HG02571 (cell line): ENCODE measurements at regions not wholly inside any gene's neighbourhood (a gene's known extent, or its start where the extent isn't known, plus 50 kb on each side); places are given as distances from the start of the nearest gene placed in this dataset.
"Not testable (repeated sequence)": the region's sequence is repeated elsewhere in the genome, so short reads cannot be mapped to it uniquely, and the experiment has no call there.

Experiments
- ATAC-seq: cut with Tn5 transposase; IDR thresholded peaks from one replicate; pipeline ENCODE4 v1.9.1; 2021; ENCODE audit warnings: mild to moderate bottlenecking, moderate library complexity; ENCODE audit not compliant: unreplicated experiment

DNA sequence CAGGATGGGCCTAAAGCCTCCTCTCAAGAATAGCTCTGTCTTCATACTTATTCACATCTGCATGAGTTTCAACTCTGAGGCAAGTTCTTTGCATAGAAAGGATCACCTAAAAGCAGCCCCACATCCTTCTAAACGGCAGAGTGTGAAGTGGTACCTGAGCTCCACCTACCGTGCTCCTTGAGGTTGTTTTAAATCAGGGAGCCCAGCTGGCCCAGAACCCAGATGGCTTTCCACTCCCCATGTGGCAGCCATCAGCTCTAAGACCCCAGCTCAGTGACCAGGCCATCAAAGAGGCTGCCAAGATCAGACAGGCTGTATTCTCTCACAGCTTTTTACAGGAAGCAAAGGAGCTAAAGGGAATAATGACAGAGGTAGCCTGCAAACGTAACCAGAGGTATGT is 299.3 kb downstream of the RASEF start:
- ATAC-seq: no peak

DNA sequence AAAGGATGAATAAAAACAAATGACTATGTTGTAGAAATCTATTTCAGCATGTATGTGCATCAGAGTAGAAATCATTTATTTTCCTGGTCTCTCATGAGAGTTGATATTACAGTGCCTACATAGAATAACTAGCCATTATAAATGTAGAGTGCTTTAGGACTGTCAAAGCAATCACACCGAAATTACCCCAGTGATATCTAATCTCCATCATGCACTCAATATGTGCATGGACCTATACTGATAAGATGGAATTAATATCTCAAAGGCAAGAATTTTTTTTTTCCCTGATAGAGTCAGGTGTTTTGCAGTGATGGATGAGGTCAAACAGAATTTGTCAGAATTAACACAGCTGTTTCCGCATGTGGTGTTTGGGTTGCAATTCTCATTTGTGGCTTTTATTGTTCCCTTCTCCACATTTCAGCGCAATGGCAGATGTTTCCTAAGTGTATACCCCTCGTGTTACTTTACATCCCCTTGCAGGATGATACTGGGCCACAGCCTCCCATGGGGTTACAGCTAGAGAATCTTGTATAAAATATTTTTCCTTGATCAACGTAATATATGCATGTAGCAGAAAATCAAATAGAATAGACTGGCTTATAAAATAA is 298.8 kb downstream of the RASEF start:
- no peak for ATAC-seq

DNA sequence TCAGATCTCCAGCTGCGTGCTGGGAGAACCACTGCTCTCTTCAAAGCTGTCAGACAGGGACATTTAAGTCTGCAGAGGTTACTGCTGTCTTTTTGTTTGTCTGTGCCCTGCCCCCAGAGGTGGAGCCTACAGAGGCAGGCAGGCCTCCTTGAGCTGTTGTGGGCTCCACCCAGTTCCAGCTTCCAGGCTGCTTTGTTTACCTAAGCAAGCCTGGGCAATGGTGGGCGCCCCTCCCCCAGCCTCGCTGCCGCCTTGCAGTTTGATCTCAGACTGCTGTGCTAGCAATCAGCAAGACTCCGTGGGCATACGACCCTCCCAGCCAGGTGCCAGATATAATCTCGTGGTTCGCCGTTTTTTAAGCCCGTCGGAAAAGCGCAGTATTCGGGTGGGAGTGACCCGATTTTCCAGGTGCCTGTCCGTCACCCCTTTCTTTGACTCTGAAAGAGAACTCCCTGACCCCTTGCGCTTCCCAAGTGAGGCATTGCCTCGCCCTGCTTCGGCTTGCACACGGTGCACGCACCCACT is 288.2 kb downstream of the RASEF start:
- ATAC-seq: not testable (repeated sequence)

DNA sequence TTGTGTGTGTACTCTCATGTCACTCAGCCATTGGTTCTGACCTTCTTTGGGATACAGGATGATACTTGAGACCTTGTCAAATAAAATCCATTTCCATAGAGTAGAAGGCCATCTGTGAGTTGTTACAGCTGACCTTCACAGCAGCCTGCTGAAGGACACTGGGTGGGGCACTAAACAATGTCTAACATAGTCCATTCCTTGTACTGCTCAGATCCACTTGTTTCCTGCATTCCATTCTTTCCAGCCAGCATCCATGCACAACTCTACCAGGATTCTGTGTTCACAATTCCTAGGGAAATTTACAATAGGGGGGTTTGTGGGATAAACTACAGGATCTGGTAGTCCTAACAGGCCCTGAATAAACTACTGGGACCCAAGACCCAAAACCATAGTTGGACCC is 286.4 kb downstream of the RASEF start:
- ATAC-seq: no peak

DNA sequence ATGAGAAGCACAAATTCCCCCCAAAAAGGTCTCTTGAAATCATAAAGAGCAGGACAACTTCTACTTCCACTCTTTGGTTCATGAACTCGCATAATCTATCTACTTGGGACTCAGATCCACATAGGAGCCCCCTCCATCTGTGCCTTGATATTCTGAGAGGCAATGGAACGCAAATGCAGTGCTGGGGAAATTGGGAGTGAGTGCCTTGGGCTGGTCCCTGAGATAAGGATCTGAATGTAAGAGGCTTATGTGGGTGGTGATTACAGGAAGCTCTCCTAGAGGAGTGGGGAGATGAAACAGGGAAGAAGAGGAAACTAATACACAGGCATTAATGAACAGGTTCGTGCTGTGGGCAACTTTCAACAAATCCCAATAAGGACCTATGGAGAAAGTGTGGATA is 285.6 kb downstream of the RASEF start:
- no peak for ATAC-seq

DNA sequence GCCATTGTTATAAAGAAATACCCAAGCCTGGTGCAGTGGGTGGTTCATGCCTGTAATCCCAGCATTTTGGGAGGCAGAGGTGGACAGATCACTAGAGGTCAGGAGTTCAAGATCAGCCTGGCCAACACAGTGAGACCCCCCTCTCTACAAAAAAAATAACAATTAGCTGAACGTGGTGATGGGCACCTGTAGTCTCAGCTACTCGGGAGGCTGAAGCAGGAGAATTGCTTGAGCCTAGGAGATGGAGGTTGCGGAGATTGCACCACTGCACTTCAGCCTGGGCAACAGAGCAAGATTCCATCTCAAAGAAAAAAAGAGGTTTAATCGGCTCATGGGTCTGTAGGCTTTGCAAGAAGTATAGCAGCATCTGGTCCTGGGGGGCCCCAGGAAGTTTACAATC is 284.0 kb downstream of the RASEF start:
- not testable (repeated sequence) for ATAC-seq

DNA sequence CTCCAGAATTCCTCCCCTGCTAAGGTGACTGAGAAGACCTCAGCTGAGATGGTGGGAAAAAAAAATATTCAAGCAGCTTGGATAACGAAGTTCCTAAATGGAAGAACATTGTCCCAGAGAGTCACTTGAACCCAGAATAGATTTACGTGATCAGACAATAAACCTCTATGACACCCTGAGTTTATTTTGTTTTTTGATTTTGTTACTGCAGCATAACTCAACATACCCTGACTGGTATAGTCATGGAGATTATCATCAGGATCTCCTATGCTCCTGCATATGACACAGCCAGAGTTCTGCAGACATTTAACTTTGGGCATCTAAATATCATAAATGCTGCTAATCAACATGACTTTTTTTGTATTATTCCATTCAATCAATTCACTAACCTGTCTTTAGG is 282.9 kb downstream of the RASEF start:
- no peak for ATAC-seq

DNA sequence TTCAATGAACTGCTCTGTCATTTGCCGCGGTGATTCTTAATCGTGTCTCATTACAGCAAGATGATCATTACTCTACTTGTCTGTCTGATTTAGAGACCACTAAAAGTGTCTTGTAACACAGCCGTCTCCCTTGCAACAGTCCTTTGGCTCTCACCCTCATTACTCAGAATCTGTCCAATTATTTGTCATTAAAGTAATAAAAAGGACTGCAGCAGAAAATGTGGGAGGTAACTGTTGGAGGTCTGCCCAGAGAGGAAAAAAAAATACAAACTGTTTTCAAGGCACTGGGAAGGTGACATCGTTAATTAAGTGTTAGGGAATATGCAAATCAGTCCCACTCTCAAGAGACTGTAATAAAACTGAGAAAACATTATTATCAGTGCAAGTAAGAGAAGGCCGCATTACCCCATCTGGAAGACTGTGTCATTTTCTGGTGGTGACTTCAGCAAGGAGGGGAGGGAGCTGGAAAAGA is 281.0 kb downstream of the RASEF start:
- ATAC-seq: no peak

DNA sequence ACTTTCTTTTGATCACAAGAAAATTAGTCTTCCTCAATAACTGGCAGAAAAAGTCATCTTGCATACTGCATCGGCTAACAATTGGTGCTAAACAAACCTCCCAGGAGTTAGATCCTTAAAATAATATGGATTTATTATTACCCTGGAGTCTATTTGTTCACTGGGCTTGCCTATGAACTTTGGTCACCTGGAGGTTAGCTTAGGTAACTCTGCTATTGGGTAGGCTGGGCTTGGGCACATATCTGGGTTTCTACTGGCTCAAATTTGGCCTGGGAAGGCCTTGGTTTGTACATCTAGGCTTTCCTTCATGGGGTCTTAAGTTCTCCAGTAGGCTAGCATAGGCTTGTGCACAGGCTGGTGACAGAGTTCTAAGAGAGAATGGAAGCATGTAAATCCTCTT is 279.9 kb downstream of the RASEF start:
- no peak for ATAC-seq

DNA sequence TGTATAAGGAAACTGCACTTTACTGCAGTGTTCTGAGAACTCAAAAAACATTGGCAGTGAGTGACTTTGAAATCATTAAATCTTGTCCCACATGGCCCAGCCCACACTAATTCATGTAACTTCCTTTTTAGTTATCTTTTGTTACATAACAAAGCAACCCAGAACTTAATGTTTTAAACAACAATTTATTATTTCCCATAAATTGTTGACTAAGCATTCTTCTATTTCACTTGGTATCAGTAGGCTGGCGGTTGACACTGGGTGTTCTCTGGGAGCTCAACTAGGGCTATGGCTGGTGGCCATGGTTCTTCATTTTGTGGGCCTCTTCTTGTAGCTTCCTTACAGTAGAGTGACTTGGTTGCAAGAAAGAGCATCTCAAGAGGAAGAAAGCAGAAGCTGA is 278.4 kb downstream of the RASEF start:
- ATAC-seq: no peak

DNA sequence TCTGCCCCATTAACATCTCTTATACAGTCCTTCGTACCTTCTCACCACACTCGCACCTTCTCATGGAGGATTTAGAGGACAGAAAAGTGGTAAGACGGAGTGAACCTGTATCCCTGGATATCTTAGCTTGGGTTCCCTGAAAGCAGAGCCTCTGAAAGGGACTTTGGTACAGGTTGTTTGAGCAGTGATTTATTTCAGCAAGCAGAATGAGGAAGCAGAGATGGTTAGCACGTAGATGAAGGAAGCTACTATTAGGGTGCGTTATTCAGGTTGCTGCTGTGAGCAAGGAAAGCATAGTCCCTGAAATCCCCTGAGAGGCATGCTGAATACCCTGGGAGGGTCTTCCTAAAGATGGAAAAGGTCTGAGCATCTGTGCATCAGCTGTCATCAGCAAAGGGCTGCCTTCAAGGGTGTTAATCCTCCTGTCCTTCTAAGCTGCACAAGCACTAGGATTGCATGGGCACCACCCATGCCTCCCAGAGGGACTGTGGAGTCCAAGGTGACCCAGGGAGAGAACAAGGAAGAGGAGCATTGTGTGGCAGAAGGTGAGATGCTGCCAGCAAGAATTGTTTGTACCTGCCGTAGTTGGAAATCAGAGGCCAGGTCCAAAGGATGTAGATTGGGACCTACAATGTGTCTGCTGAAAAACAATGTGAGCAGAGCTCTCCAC is 273.7 kb downstream of the RASEF start:
- ATAC-seq: no peak

DNA sequence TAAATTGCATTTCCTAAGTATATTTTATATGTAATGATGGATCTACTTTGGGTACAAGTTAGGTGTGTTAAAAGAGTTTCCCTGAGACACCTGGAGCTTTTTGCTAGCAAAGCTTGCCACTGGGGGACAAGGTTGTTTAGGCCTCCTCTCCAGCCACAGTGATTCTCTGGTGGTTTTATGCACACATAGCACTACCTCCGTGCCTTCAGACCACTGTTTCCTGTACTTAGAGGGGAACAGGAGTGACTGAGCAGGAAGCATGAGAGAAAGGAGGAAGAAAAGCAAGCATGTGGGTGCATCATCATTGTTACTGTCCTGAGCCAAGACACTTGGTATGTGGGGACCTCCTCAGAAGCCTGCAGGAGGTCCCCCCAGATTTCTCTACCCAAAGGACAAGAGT is 272.1 kb downstream of the RASEF start:
- ATAC-seq: no peak

DNA sequence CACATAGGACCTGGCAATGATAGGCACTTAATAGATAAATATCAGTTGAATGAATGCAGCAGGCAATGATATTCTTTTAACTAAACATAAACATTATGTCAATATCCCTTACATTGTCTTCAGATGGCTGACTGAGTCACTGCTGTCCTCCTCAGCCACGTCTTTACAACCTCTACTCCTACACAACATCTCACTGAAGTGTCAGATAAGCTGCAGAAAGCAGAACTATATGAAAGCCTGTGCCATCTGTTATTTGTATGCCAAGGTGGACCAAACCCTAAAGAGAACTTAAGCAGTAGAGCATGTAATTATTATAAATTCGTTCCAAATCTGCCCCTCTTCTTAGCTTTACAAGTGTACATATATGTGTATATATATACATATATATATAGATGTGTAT is 271.2 kb downstream of the RASEF start:
- no peak for ATAC-seq

DNA sequence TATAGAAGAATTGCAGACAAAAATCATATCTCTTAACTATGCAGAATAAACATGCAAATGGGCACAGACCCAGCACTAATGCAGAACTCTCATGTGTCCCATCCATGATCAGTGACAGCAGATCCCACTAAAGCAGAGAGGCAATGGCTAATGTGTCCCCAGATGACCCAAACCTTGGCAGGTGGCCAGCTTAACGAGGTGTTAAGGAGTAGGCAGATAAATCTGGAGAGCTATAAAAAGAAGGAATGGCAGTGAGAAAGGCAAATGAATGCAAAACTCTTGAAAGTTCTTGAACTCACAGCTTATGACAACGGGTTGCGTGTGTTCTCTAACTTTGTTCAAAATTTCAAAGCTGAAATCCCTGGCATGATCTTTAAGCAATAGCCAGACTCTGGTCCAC is 265.4 kb downstream of the RASEF start:
- no peak for ATAC-seq

DNA sequence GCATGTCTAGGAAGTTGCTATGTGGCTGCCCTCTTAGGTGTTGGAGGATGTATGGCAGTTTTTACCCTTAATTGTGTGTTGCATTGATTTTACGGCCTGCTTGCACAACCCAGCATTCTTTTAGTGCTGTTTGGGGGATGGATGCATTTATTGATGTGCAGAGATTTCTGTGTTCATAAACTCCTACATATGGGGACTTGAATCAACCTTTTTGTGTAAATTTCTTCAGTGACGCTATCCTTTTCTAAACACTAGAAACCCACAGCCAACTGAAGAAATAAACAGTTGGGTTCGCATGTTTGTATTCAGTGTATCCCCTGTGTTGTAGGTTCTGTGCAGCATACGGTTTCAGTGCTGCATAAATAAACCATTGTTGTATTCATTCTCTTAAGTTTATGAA is 263.7 kb downstream of the RASEF start:
- ATAC-seq: no peak

DNA sequence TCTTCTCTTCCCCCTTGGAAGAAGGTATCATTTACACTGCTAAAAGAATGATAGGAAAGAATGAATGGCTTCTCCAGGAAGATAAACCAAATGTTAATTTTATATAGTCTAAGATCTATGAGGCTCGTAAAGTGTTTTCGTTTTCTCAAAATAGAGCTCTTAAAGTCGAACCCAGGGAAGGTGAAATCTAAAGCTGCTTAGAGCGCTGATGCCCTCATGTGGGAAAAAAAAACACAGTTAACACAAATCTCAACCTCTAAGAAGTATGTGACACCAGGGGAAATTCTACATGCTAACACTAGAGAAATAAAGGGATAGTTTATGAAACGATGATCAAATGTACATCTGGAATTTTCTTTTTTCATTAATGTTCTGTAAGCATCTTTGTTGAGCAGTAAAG is 257.9 kb downstream of the RASEF start:
- ATAC-seq: no peak

DNA sequence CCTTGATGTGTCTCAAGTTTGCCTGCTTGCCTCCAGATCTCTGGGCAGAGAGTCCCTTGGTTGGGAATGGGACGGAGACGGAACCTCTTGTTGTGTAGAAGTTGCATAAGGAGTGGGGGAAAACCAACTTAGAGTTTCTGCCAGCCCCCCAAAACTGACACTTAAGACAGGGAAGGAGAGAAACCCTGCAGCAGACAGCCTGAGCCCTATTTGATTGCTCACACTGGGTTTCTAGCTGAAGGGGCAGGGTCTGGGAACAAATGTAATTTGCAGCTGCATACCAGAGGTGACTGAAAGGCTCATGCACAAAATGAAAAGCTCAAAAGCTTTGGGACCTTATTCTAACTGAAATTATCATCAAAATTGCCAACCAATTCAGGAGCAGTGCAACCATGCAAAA is 254.5 kb downstream of the RASEF start:
- ATAC-seq: no peak

DNA sequence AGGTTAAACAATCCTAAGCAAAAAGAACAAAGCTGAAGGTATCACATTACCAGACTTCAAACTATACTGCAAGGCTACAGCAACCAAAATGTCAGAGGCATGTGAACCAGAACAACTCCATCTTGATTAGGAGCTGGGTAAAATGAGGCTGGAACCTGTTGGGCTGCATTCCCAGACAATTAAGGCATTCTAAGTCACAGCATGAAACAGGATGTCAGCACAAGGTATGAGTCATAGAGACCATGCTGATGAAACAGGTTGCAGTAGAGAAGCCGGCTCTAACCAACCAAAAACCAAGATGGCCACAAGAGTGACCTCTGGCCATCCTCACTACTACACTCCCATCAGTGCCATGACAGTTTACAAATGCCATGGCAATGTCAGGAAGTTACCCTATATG is 252.0 kb downstream of the RASEF start:
- no peak for ATAC-seq

DNA sequence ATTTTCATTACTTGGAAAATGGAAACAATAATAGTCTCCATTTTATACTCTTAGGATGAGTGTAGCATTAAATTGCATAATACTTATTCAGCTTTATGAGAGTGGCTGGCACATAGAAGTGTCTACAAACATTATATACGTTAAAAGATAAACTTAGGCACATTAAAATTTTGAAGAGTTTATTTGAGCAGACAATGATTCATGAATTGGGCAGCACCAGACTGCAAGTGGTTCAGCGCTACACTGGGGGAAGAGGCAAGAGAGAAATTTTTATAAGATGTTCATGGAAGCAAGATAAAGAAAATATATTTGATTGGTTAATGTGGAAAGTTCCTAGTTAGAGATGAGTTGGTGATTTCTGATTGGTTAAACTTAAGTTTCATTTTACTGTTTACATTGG is 243.7 kb downstream of the RASEF start:
- no peak for ATAC-seq

DNA sequence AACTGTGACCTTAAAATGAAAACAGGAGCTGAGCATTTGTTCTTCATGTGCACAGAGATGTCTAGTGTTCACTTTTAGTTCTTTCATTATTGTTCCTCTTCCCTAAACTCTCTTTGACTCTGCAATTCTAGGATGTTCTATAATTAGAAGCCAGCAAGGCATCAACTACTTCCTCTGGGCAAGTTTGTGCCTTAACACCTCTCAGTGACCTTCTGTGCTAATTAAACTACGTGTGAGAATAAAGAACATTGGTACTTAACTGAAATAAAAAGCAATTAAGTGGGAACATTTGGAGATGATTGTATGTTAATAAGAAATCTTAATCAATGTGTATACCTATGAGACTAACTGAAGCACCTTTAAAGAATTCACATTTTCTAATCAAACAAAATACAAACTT is 242.8 kb downstream of the RASEF start:
- no peak for ATAC-seq

DNA sequence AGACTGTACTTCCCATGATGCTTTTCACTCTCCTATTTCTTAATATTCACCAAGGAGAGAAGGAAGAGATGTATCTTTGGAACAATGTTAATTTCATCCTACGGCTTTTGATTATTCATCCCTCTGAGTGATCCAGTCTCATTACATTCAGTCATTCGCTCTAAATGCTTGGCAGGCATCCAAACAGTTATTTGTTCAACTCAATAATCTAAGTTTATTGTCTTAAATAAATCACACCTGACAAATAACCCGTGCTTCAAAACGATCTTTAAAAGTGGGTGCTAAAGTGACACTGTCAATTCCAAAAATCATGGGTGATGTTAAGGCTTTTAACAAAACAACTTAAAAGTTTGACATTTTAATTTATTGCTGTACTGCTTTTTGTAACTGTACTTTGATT is 233.1 kb downstream of the RASEF start:
- no peak for ATAC-seq

DNA sequence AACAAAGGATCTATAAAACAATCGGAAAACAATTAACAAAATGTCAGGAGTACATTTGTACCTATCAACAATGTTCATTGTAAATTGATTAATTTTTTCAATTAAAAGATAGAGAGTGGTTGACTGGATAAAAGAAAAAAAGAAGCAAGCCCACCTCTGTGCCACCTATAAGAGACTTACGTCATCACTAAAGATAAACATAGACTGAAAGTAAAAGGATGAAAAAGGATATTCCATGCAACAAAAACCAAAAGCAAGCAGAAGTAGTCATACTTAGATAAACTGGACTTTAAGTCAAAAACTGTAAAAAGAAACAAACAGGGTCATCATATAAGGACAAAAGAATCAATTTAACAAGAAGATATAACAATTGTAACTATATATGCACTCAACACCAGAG is 197.4 kb downstream of the RASEF start:
- no peak for ATAC-seq
